SK-N-MC (cell line): ENCODE measurements at regions not wholly inside any gene's neighbourhood (a gene's known extent, or its start where the extent isn't known, plus 50 kb on each side); places are given as distances from the start of the nearest gene placed in this dataset.

Source experiments
- EZH2 ChIP-seq: fragments of 200-600 bp; sonication (generic); IDR thresholded peaks from one replicate; pipeline ENCODE4 v1.6.1; 2017; ENCODE audit warnings: antibody characterized with exemption
- POLR2AphosphoS5 ChIP-seq: IDR thresholded peaks from 2 replicates; pipeline ENCODE4 v1.6.1; 2012; ENCODE audit warnings: mild to moderate bottlenecking, low read depth, low read length, borderline replicate concordance

DNA sequence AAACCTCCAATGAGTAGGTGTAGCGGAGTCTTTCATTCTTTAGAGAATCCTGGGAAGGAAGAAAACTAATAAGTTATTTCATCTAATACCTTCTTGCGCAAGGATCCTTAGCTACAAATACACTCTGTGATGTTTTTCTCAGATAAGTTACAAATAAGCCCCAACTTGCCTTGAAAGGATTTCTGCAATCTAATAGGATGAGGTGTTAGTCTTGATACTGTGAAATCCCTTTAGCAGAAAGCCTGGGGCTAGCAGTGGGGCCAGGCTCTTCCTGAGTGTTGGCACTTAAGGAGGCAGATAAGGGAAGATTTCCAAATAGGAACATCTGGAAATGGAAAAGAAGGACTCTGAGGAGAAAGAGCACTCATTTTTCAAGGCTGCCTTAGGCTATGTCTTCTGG lies 168.0 kb upstream of the DAB1 start:
- no peak for TF ChIP-seq POLR2AphosphoS5
- no peak for TF ChIP-seq EZH2
